ENCODE measurements at regions not wholly inside any gene's neighbourhood (a gene's known extent, or its start where the extent isn't known, plus 50 kb on each side); places are given as distances from the start of the nearest gene placed in this dataset.

DNA sequence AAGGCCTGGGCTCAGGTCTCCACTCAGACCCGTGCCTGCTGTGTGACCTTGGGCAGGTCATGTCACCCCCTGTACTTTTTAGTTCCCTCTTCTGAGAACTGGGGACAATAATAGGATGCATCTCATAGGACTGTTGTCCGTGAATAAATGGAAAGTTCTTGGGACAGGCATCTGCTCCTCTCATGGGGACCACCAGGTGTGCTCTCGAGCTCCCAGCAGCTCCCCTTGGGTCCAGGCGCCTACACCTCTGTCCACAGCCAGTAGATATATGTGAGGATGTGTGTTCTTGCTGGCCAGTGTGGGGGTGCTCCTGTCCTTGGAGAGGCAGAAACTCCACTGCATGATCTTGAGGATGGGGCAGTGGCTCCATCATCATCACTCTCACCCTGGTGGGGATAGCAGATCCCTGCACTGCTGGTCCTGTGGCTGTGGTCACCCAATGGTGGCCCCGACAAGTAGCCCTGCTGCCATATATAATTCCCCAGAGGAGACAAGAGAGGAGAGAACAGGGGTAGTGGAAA lies 257.6 kb upstream of the TLE3 start:
- H3K4me3 ChIP-seq (ENCODE audit: low read depth, low read length): no peak overlapping the region
- TF ChIP-seq CTCF (conservative IDR thresholded peaks at IDR 0.05; ENCODE audit: low read depth, low read length): peak; percentile 25
- DNase-seq (ENCODE audit: low read depth): no peak

DNA sequence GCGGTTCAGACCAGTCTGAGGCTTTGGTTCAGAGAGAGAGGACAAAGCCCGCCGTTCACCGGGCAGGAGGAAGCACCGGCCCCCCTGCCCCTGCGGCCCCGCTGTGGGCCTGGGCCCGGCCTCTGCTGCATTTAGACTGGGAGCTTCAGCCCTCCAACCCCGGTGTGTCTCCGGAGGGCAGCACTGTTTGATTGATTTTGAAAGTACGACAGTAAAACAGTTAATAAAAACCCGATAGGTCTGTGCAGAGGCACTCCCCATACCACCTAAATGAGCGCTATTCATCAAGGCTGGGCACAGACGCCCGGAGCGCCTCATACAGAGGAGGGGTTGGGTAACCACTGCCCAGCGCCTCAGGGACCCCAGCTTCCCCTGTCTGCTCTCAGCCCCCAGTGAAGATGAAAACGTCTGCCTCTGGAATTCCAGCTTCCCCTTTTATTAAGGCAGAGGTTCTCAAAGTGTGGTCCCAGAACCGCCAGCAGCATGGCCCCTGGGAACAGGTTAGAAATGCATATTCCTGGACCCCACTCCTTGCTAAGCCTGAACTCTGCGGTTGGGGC lies 256.7 kb upstream of the TLE3 start:
- no peak overlapping the region for H3K4me3 ChIP-seq (ENCODE audit: low read depth, low read length)
- no peak for TF ChIP-seq CTCF (conservative IDR thresholded peaks at IDR 0.05; ENCODE audit: low read depth, low read length)
- no peak for DNase-seq (ENCODE audit: low read depth)

DNA sequence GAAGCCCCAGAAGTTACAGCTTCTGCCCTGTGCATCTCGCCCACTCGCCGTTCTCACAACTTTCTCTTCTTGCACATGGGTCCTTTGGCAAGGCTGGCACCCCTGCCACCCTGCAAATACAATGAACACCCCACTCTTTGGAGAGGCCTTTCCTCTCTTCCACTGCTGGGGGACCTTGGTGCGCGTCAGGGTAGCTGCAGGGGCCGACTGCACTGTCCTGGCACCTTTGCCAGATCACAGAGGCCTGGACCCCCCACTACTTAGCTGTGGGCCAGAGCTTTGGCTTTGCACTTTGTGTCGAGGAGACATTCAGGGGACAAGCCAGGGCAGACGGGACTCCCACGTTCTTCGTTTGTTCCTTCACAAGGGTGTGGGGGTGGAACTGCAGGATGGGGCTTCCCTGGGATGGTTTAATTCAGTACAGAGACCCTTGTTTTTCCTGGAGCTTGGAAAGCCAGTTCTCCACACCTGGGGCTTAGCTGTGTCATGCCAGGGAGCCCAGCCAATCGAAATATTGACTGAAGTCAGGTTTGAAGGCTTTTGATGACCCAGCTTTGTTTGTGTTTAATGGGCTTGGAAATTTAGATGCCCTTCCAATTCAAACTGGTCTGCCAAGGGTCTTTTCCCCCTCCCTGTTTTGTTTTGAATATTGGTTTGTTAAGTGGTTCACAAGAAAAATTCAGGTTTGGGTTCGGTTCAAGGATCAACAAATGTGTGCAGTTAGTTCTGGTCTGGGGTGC lies 256.1 kb upstream of the TLE3 start:
- no peak for DNase-seq (ENCODE audit: low read depth)
- TF ChIP-seq CTCF (conservative IDR thresholded peaks at IDR 0.05; ENCODE audit: low read depth, low read length): no peak
- H3K4me3 ChIP-seq (ENCODE audit: low read depth, low read length): no peak overlapping the region

- no peak overlapping the region for H3K4me3 ChIP-seq (ENCODE audit: low read depth, low read length)
- TF ChIP-seq CTCF (conservative IDR thresholded peaks at IDR 0.05; ENCODE audit: low read depth, low read length): no peak
- DNase-seq (ENCODE audit: low read depth): no peak
These were observed 254.4 kb upstream of the TLE3 start for GRCh38 chr15:70351941-70352774.

- no peak for DNase-seq (ENCODE audit: low read depth)
- TF ChIP-seq CTCF (conservative IDR thresholded peaks at IDR 0.05; ENCODE audit: low read depth, low read length): no peak
- H3K4me3 ChIP-seq (ENCODE audit: low read depth, low read length): no peak overlapping the region
These were observed 253.7 kb upstream of the TLE3 start for GRCh38 chr15:70351391-70351790.

GRCh38 chr15:70348581-70349344 lies 251.0 kb upstream of the TLE3 start:
- TF ChIP-seq CTCF (conservative IDR thresholded peaks at IDR 0.05; ENCODE audit: low read depth, low read length): no peak
- DNase-seq (ENCODE audit: low read depth): no peak
- no peak overlapping the region for H3K4me3 ChIP-seq (ENCODE audit: low read depth, low read length)
